Panc1 (cell line): ENCODE measurements at regions not wholly inside any gene's neighbourhood (a gene's known extent, or its start where the extent isn't known, plus 50 kb on each side); places are given as distances from the start of the nearest gene placed in this dataset.

Experiments
- CTCF ChIP-seq: fragments of 450-650 bp; IDR thresholded peaks from 2 replicates; pipeline ENCODE4 v1.5.1; 2017; ENCODE audit warnings: mild to moderate bottlenecking
- POLR2AphosphoS5 ChIP-seq: IDR thresholded peaks from 2 replicates; pipeline ENCODE4 v1.6.1; 2012; ENCODE audit warnings: mild to moderate bottlenecking, low read depth, low read length, moderate library complexity
- SIN3A ChIP-seq: IDR thresholded peaks from 2 replicates; pipeline ENCODE4 v1.6.1; 2012; ENCODE audit warnings: low read depth, mild to moderate bottlenecking, low read length, moderate library complexity, borderline replicate concordance; ENCODE audit not compliant: insufficient read depth
- TF ChIP-seq, protein P1 (sequence below), 2 experiments: IDR thresholded peaks; 2 replicates each; pipeline ENCODE4 v1.6.1; 2011 to 2012; ENCODE audit warnings: low read depth in 2 of 2, control low read depth in 1 of 2, low read length in 1 of 2, mild to moderate bottlenecking in 1 of 2, moderate library complexity in 1 of 2; ENCODE audit not compliant: insufficient read depth in 1 of 2

- TF ChIP-seq SIN3A (no peak), CTCF (no peak), POLR2AphosphoS5 (no peak)
- TF ChIP-seq, protein P1, sequence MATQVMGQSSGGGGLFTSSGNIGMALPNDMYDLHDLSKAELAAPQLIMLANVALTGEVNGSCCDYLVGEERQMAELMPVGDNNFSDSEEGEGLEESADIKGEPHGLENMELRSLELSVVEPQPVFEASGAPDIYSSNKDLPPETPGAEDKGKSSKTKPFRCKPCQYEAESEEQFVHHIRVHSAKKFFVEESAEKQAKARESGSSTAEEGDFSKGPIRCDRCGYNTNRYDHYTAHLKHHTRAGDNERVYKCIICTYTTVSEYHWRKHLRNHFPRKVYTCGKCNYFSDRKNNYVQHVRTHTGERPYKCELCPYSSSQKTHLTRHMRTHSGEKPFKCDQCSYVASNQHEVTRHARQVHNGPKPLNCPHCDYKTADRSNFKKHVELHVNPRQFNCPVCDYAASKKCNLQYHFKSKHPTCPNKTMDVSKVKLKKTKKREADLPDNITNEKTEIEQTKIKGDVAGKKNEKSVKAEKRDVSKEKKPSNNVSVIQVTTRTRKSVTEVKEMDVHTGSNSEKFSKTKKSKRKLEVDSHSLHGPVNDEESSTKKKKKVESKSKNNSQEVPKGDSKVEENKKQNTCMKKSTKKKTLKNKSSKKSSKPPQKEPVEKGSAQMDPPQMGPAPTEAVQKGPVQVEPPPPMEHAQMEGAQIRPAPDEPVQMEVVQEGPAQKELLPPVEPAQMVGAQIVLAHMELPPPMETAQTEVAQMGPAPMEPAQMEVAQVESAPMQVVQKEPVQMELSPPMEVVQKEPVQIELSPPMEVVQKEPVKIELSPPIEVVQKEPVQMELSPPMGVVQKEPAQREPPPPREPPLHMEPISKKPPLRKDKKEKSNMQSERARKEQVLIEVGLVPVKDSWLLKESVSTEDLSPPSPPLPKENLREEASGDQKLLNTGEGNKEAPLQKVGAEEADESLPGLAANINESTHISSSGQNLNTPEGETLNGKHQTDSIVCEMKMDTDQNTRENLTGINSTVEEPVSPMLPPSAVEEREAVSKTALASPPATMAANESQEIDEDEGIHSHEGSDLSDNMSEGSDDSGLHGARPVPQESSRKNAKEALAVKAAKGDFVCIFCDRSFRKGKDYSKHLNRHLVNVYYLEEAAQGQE (IDR thresholded peaks at IDR 0.05; ENCODE audit: insufficient read depth in 1 of 2, low read depth in 2 of 2, low read length in 1 of 2), result no peak
Measured at GRCh38 chr7:110529175-110529574, 561.8 kb upstream of the LRRN3 start.
